K562 (cell line): ENCODE measurements at regions not wholly inside any gene's neighbourhood (a gene's known extent, or its start where the extent isn't known, plus 50 kb on each side); places are given as distances from the start of the nearest gene placed in this dataset.

Experiments
- ATAC-seq: fragments of 200-7000 bp; cut with Tn5 transposase; 3 replicates; pipeline ENCODE4 v1.9.1; 2020; ENCODE audit warnings: moderate library complexity
- BruUV-seq: library from RNA; stranded (reverse); fragments of 400-500 nt; replicated peaks from 2 replicates; lab custom pipeline; 2021; lab: Mats Ljungman, UMichigan
- CTCF ChIA-PET: fragments of 300-600 bp; formaldehyde crosslinking; extraction: SDS; loops from one replicate; lab custom pipeline; 2021; ENCODE audit warnings: low intra/inter-chr PET ratio; lab: Yijun Ruan, JAX
- POLR2A ChIA-PET: fragments of 300-600, 350-650 bp; sonication (Branson Sonifier 250); formaldehyde crosslinking; extraction: SDS; loops from one replicate; lab custom pipeline; 2021; ENCODE audit warnings: antibody characterized with exemption, inconsistent platforms; lab: Yijun Ruan, JAX
- DNase-seq, 4 experiments: peaks; one replicate each; pipeline versions ENCODE4 v3.0.0 to v3.0.0-alpha.2; 2011 to 2018; ENCODE audit warnings: low spot score in 3 of 4, mixed read lengths in 3 of 4; ENCODE audit errors: extremely low read depth in 1 of 4
- FAIRE-seq: peaks from 2 replicates; lab custom pipeline; 2011; peaks lifted over from hg19 to GRCh38; lab: Jason Lieb, UNC
- H2AFZ ChIP-seq: 2 replicates; pipeline ENCODE4 v1.6.0; 2011; ENCODE audit warnings: low read depth, low read length, control low read depth, inconsistent platforms
- H3K27ac ChIP-seq: fragments of 200-600 bp; 3 replicates; pipeline ENCODE4 v1.8.0; 2011; ENCODE audit warnings: low read depth, mild to moderate bottlenecking, control low read depth, inconsistent platforms, low read length, moderate library complexity, mixed read lengths; ENCODE audit errors: extremely low read depth
- H3K27me3 ChIP-seq, 2 experiments: fragments of 300-600 bp in 1 of 2; 2 replicates in 1 of 2; 3 replicates in 1 of 2; pipeline versions ENCODE4 v1.6.0 to v1.8.0; 2011; ENCODE audit warnings: inconsistent platforms in 2 of 2, low read length in 2 of 2, mild to moderate bottlenecking in 1 of 2, mixed read lengths in 1 of 2, moderate library complexity in 1 of 2; ENCODE audit not compliant: control insufficient read depth in 2 of 2, insufficient read depth in 2 of 2
- H3K36me3 ChIP-seq: fragments of 300-600 bp; 3 replicates; pipeline ENCODE4 v1.8.0; 2011; ENCODE audit warnings: mild to moderate bottlenecking, low read length, inconsistent platforms; ENCODE audit not compliant: control insufficient read depth, insufficient read depth
- H3K4me1 ChIP-seq, 2 experiments: fragments of 200-600 bp in 1 of 2; replicated peaks in 1 of 2; 2 replicates in 1 of 2; 3 replicates in 1 of 2; pipeline versions ENCODE4 v1.5.1 to v1.8.0; 2011; ENCODE audit warnings: inconsistent platforms in 2 of 2, low read length in 2 of 2, mild to moderate bottlenecking in 1 of 2, mixed read lengths in 1 of 2, moderate library complexity in 1 of 2; ENCODE audit not compliant: control insufficient read depth in 2 of 2, insufficient read depth in 2 of 2
- H3K4me2 ChIP-seq: 2 replicates; pipeline ENCODE4 v1.6.1; 2011; ENCODE audit warnings: low read length, control low read depth, inconsistent platforms, mixed read lengths; ENCODE audit not compliant: insufficient read depth
- H3K4me3 ChIP-seq: fragments of 200-600 bp; sonication (generic), shearing (Covaris generic); 2 replicates; pipeline ENCODE4 v1.5.1; 2016; ENCODE audit warnings: control low read depth, inconsistent platforms
- H3K79me2 ChIP-seq: fragments of 200-600 bp; 3 replicates; pipeline ENCODE4 v1.8.0; 2011; ENCODE audit warnings: low read length, inconsistent platforms; ENCODE audit not compliant: control insufficient read depth, insufficient read depth
- H3K9ac ChIP-seq, 2 experiments: 2 replicates each; pipeline versions ENCODE4 v1.6.0 to v1.6.1; 2011; ENCODE audit warnings: low read depth in 2 of 2, low read length in 2 of 2, control low read depth in 1 of 2, inconsistent platforms in 1 of 2, mild to moderate bottlenecking in 1 of 2, mixed read lengths in 1 of 2; ENCODE audit not compliant: insufficient read depth in 1 of 2
- H3K9me1 ChIP-seq: one replicate; pipeline ENCODE4 v1.6.0; 2011; ENCODE audit warnings: inconsistent platforms, mild to moderate bottlenecking, low read length, moderate library complexity; ENCODE audit not compliant: control insufficient read depth, insufficient read depth
- H3K9me3 ChIP-seq: replicated peaks from 2 replicates; pipeline ENCODE4 v1.5.1; 2011; ENCODE audit warnings: low read depth, low read length, inconsistent platforms; ENCODE audit not compliant: control insufficient read depth, insufficient read depth
- H4K20me1 ChIP-seq: replicated peaks from 2 replicates; pipeline ENCODE4 v1.6.1; 2011; ENCODE audit warnings: low read length, inconsistent platforms, mixed read lengths; ENCODE audit not compliant: control insufficient read depth, insufficient read depth
- CBFB ChIP-seq: sonication (generic); formaldehyde crosslinking; IDR thresholded peaks from 2 replicates; pipeline ENCODE4 v1.4.0; 2020; ENCODE audit warnings: mild to moderate bottlenecking, missing genetic modification reagents
- CREB3L1 ChIP-seq: fragments of 450-650 bp; IDR thresholded peaks from 2 replicates; pipeline ENCODE4 v1.6.1; 2014; ENCODE audit warnings: low read depth, mild to moderate bottlenecking, moderate library complexity, borderline replicate concordance
- CXXC5 ChIP-seq: fragments of 250-450 bp; sonication (Bioruptor Pico); IDR thresholded peaks from 2 replicates; pipeline ENCODE4 v1.8.0; 2022; ENCODE audit warnings: inconsistent platforms, mild to moderate bottlenecking, moderate library complexity
- EP400 ChIP-seq: fragments of 450-650 bp; IDR thresholded peaks from 2 replicates; pipeline ENCODE4 v1.6.1; 2017; ENCODE audit warnings: antibody characterized with exemption, mild to moderate bottlenecking, moderate library complexity
- PCBP1 ChIP-seq: fragments of 200-400 bp; formaldehyde crosslinking; IDR thresholded peaks from 2 replicates; pipeline ENCODE4 v1.6.1; 2018; ENCODE audit warnings: mild to moderate bottlenecking, low read depth, low read length; ENCODE audit not compliant: poor library complexity, severe bottlenecking
- RFX5 ChIP-seq: IDR thresholded peaks from 2 replicates; pipeline ENCODE4 v1.6.1; 2011; ENCODE audit warnings: low read depth, mild to moderate bottlenecking, improper control_type of control experiment, low read length
- SMAD4 ChIP-seq: fragments of 250-450 bp; sonication (Bioruptor Pico); conservative IDR thresholded peaks from 2 replicates; pipeline ENCODE4 v1.8.0; 2021; ENCODE audit warnings: inconsistent platforms, mild to moderate bottlenecking, moderate library complexity
- ZC3H4 ChIP-seq: sonication (generic); formaldehyde crosslinking; IDR thresholded peaks from 2 replicates; pipeline ENCODE4 v1.9.0; 2021; ENCODE audit warnings: missing genetic modification reagents, borderline replicate concordance
- ZKSCAN3 ChIP-seq: fragments of 250-450 bp; sonication (Bioruptor Pico); IDR thresholded peaks from 2 replicates; pipeline ENCODE4 v1.4.0; 2020
- ZNF507 ChIP-seq: conservative IDR thresholded peaks from 2 replicates; pipeline ENCODE4 v1.6.1; 2017; ENCODE audit warnings: missing genetic modification characterization, missing compliant biosample characterization
- WGBS: fragments of 100-300 bp; shearing (Covaris generic); methylation state at CpG from one replicate; pipeline ENCODE4 v1.1.6; 2016; ENCODE audit warnings: low coverage, mixed read lengths; ENCODE audit not compliant: insufficient coverage; ENCODE audit errors: missing lambda C conversion rate; 5-methylcytosine and 5-hydroxymethylcytosine counted together
- in situ Hi-C: fragments of 300-500 bp; cut with MboI; formaldehyde crosslinking; loops from 4 replicates; pipeline ENCODE4 v1.15.0; 2018; ENCODE audit warnings: inconsistent platforms, mixed read lengths
- intact Hi-C: fragments of 100-400 bp; cut with micrococcal nuclease; formaldehyde crosslinking; loops from 2 replicates; pipeline ENCODE4 v1.14.2; 2022
- TF ChIP-seq, protein P1 (sequence below): fragments of 450-650 bp; formaldehyde crosslinking; IDR thresholded peaks from 2 replicates; pipeline ENCODE4 v1.4.0; 2022; ENCODE audit warnings: missing genetic modification characterization
- TF ChIP-seq, protein P2 (sequence below): fragments of 250-450 bp; sonication (Bioruptor Pico); IDR thresholded peaks from 2 replicates; pipeline ENCODE4 v1.5.0; 2021

GRCh38 chr22:48923996-48924395 lies 903.7 kb downstream of the BRD1 start:
- Histone ChIP-seq H3K4me1 (no peaks in the 10 kb centered on the region), H3K79me2 (no peaks in the 10 kb centered on the region), H4K20me1 (no peaks in the 10 kb centered on the region), H3K4me3 (no peak overlapping the region), H3K9me1 (no peaks in the 10 kb centered on the region), H3K36me3 (no peaks in the 10 kb centered on the region), H3K27me3 (peaks cover 0 to 12% of the 10 kb centered on the region in 2 experiments; a peak in 1 of 5 replicates), H2AFZ (no peak overlapping the region), H3K27ac (no peak overlapping the region), H3K4me2 (no peak overlapping the region), H3K9me3 (no peaks in the 10 kb centered on the region), H3K9ac (no peak overlapping the region)
- no peak for ATAC-seq
- POLR2A ChIA-PET = no interaction called here
- WGBS = 0% methylated on average over 9 of the region's 9 CpGs
- CTCF ChIA-PET = no interaction called here
- in situ Hi-C loops (no loop called here), intact Hi-C loops (no loop called here)
- no TSS peak for BruUV-seq
- DNase-seq = no peak
- TF ChIP-seq RFX5 (no peak), CXXC5 (no peak), CBFB (CRISPR knock-in tag) (no peak), ZC3H4 (CRISPR knock-in tag) (no peak), SMAD4 (CRISPR knock-in tag) (no peak), CREB3L1 (no peak), ZKSCAN3 (no peak), PCBP1 (no peak), ZNF507 (tag) (no peak), EP400 (no peak)
- TF ChIP-seq, protein P1, sequence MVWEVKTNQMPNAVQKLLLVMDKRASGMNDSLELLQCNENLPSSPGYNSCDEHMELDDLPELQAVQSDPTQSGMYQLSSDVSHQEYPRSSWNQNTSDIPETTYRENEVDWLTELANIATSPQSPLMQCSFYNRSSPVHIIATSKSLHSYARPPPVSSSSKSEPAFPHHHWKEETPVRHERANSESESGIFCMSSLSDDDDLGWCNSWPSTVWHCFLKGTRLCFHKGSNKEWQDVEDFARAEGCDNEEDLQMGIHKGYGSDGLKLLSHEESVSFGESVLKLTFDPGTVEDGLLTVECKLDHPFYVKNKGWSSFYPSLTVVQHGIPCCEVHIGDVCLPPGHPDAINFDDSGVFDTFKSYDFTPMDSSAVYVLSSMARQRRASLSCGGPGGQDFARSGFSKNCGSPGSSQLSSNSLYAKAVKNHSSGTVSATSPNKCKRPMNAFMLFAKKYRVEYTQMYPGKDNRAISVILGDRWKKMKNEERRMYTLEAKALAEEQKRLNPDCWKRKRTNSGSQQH = no peak
- TF ChIP-seq, protein P2, sequence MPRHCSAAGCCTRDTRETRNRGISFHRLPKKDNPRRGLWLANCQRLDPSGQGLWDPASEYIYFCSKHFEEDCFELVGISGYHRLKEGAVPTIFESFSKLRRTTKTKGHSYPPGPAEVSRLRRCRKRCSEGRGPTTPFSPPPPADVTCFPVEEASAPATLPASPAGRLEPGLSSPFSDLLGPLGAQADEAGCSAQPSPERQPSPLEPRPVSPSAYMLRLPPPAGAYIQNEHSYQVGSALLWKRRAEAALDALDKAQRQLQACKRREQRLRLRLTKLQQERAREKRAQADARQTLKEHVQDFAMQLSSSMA (CRISPR knock-in tag) = no peak
- FAIRE-seq = no peak
